ACC112 (cell line): ENCODE measurements at regions not wholly inside any gene's neighbourhood (a gene's known extent, or its start where the extent isn't known, plus 50 kb on each side); places are given as distances from the start of the nearest gene placed in this dataset.

ENCODE experiments used
- H2AFZ ChIP-seq: fragments of 200-600 bp; sonication (generic); one replicate; pipeline ENCODE4 v1.6.0; 2017; ENCODE audit warnings: antibody characterized with exemption, low read length; ENCODE audit not compliant: unreplicated experiment
- H3K27ac ChIP-seq: fragments of 200-600 bp; sonication (generic); 2 replicates; pipeline ENCODE4 v1.5.1; 2014; ENCODE audit warnings: low read depth, mild to moderate bottlenecking, antibody characterized with exemption, low read length, moderate library complexity
- H3K27me3 ChIP-seq: fragments of 200-600 bp; sonication (generic); 2 replicates; pipeline ENCODE4 v1.6.1; 2014; ENCODE audit warnings: mild to moderate bottlenecking, antibody characterized with exemption, low read length, moderate library complexity, mixed read lengths; ENCODE audit not compliant: insufficient read depth
- H3K36me3 ChIP-seq: fragments of 200-600 bp; sonication (generic); 2 replicates; pipeline ENCODE4 v1.6.1; 2016; ENCODE audit warnings: mild to moderate bottlenecking, antibody characterized with exemption, low read length, moderate library complexity, mixed read lengths; ENCODE audit not compliant: insufficient read depth
- H3K4me1 ChIP-seq: fragments of 200-600 bp; sonication (generic); one replicate; pipeline ENCODE4 v1.6.1; 2016; ENCODE audit warnings: low read length, mixed read lengths; ENCODE audit not compliant: insufficient read depth, unreplicated experiment, control insufficient read depth
- H3K4me3 ChIP-seq: fragments of 200-600 bp; sonication (generic); 2 replicates; pipeline ENCODE4 v1.5.1; 2014; ENCODE audit warnings: mild to moderate bottlenecking, low read depth, low read length
- H3K79me2 ChIP-seq: fragments of 200-600 bp; sonication (generic); one replicate; pipeline ENCODE4 v1.6.0; 2016; ENCODE audit warnings: low read length; ENCODE audit not compliant: control insufficient read depth, unreplicated experiment, insufficient read depth

- Histone ChIP-seq H3K79me2 (no peaks in the 10 kb centered on the region), H3K36me3 (no peaks in the 10 kb centered on the region), H3K27ac (no peak overlapping the region), H2AFZ (no peak overlapping the region), H3K4me3 (no peak overlapping the region), H3K4me1 (no peaks in the 10 kb centered on the region), H3K27me3 (no peaks in the 10 kb centered on the region)
Measured at GRCh38 chr5:126248611-126249010, 174.6 kb upstream of the GRAMD2B start.

DNA sequence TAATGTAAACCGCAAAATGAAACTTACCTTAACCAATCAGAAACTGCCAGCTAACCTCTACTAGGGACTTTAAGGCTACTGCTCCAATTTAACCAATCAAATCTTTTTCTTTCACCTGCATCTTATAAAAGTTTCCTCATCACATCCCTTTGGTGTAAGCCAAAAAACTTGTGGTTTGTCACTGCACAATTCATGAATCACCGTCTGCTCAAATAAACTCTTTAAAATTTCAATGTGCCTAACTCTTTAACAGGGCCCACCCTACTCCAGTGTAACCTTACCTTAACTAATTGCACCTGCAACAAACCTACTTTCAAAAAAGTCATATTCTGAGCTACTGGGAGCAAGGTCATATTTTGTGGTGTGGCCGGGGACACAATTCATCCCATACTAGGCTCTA is 172.2 kb upstream of the GRAMD2B start:
- H3K79me2 ChIP-seq: no peaks in the 10 kb centered on the region
- H2AFZ ChIP-seq: no peak overlapping the region
- H3K36me3 ChIP-seq: no peaks in the 10 kb centered on the region
- no peaks in the 10 kb centered on the region for H3K27me3 ChIP-seq
- H3K27ac ChIP-seq: no peak overlapping the region
- no peak overlapping the region for H3K4me3 ChIP-seq
- no peaks in the 10 kb centered on the region for H3K4me1 ChIP-seq

DNA sequence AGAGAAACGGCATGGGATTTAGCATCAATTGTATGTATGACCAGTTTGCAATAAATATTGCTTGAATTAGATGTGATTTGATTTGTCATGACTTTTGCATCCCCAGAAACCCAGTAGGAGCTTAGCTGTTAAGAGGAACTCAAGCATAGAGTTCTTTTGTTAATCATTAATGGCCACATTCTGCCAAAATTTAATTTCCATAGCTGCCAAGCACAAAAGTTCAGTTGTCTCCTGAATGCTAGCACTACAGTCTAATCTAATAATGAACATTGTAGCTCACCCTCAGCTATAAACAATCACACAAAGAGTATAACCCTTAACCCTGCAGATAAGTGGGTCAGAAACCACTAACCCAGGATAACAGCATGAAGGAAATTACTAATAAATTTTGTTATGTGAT is 169.8 kb upstream of the GRAMD2B start:
- H3K4me3 ChIP-seq: no peak overlapping the region
- no peaks in the 10 kb centered on the region for H3K4me1 ChIP-seq
- no peaks in the 10 kb centered on the region for H3K79me2 ChIP-seq
- H3K27me3 ChIP-seq: no peaks in the 10 kb centered on the region
- no peak overlapping the region for H2AFZ ChIP-seq
- H3K27ac ChIP-seq: no peak overlapping the region
- H3K36me3 ChIP-seq: no peaks in the 10 kb centered on the region

DNA sequence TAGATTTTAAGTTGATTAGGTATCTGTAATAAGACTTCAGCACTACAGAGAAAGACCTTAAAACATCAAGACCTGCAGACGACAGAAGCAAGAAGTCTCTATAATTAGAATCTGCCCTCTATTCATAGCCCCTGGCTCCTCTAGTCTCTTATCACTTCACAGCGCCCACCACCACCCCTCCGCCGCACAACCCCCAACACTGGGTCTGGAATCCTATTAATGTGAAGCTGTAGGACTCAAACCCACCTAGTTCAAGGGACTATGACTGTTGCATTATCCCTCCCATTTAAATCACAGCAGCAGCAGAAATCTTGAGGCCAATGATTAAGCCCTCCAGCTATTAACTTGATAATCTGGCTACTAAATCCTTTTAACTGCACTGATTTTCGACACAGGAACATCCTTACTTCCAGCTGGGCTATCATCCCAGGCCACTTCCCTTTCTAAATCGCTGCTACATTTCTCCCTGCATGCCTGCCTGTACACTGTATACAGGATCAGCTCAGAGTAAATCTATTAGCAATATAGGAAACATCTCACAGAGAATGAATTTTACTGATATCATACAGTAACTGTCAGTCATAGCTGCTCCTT is 159.5 kb upstream of the GRAMD2B start:
- H3K79me2 ChIP-seq: no peaks in the 10 kb centered on the region
- H3K4me3 ChIP-seq: no peak overlapping the region
- H3K27ac ChIP-seq: no peak overlapping the region
- H2AFZ ChIP-seq: no peak overlapping the region
- H3K4me1 ChIP-seq: no peaks in the 10 kb centered on the region
- H3K36me3 ChIP-seq: no peaks in the 10 kb centered on the region
- H3K27me3 ChIP-seq: no peaks in the 10 kb centered on the region

GRCh38 chr5:126265917-126266316 is 157.3 kb upstream of the GRAMD2B start:
- Histone ChIP-seq H3K79me2 (no peaks in the 10 kb centered on the region), H3K4me3 (no peak overlapping the region), H2AFZ (no peak overlapping the region), H3K36me3 (no peaks in the 10 kb centered on the region), H3K4me1 (no peaks in the 10 kb centered on the region), H3K27me3 (no peaks in the 10 kb centered on the region), H3K27ac (no peak overlapping the region)

DNA sequence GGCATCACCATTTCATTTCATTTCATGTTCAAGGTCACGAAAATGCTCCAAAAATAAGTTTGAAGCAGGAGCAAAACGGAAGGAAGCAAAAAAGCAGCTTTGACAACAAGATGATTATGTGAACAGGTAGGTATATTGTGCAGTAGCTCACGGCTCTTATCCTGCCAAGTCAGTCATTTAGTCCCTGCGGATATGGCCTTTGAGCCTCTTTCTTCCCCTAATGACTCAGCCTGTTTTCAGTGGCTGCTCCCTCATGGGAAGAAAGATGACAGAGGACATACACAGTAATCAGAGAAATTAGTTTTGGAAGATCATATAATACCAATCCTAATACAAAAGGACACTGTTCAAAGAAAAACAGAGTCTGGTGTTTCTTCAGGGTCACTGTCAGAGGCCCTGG is 155.8 kb upstream of the GRAMD2B start:
- Histone ChIP-seq H3K27ac (no peak overlapping the region), H3K79me2 (no peaks in the 10 kb centered on the region), H3K27me3 (no peaks in the 10 kb centered on the region), H2AFZ (no peak overlapping the region), H3K4me3 (no peak overlapping the region), H3K36me3 (no peaks in the 10 kb centered on the region), H3K4me1 (no peaks in the 10 kb centered on the region)

GRCh38 chr5:126268697-126269315 is 154.4 kb upstream of the GRAMD2B start:
- H3K4me1 ChIP-seq: no peaks in the 10 kb centered on the region
- no peaks in the 10 kb centered on the region for H3K79me2 ChIP-seq
- H3K27ac ChIP-seq: no peak overlapping the region
- no peaks in the 10 kb centered on the region for H3K36me3 ChIP-seq
- no peaks in the 10 kb centered on the region for H3K27me3 ChIP-seq
- H2AFZ ChIP-seq: no peak overlapping the region
- H3K4me3 ChIP-seq: no peak overlapping the region

GRCh38 chr5:126269511-126269910 is 153.7 kb upstream of the GRAMD2B start:
- no peaks in the 10 kb centered on the region for H3K27me3 ChIP-seq
- H3K27ac ChIP-seq: no peak overlapping the region
- H3K4me3 ChIP-seq: no peak overlapping the region
- H2AFZ ChIP-seq: no peak overlapping the region
- no peaks in the 10 kb centered on the region for H3K79me2 ChIP-seq
- no peaks in the 10 kb centered on the region for H3K4me1 ChIP-seq
- H3K36me3 ChIP-seq: no peaks in the 10 kb centered on the region

DNA sequence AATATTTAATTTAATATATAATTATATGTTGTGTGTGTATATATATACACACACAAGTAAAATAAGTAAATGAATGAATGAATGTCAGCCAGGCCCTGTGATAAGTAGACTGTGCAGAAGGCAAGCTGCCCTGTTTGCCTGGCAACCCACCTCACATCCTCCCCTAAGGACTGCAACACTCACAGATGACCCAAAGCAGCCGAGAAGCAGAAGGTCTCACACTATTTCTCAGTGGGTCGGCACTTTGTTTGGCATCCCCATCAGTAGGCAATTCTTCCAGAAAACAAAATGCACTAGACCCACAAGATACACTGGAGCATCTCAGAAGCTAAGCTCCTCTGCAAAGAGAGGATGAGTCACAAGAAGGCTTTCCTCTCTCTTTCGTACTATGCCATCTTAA is 152.1 kb upstream of the GRAMD2B start:
- H3K27me3 ChIP-seq: no peaks in the 10 kb centered on the region
- H3K4me1 ChIP-seq: no peaks in the 10 kb centered on the region

GRCh38 chr5:126274076-126274762 is 149.0 kb upstream of the GRAMD2B start:
- no peak overlapping the region for H3K4me3 ChIP-seq
- H3K27me3 ChIP-seq: no peaks in the 10 kb centered on the region
- H3K79me2 ChIP-seq: no peaks in the 10 kb centered on the region
- H3K36me3 ChIP-seq: no peaks in the 10 kb centered on the region
- H2AFZ ChIP-seq: no peak overlapping the region
- no peak overlapping the region for H3K27ac ChIP-seq
- H3K4me1 ChIP-seq: no peaks in the 10 kb centered on the region

More for the DNA sequence above, 152.1 kb upstream of the GRAMD2B start:
- Histone ChIP-seq H3K79me2 (no peaks in the 10 kb centered on the region), H3K4me3 (no peak overlapping the region), H3K36me3 (no peaks in the 10 kb centered on the region), H2AFZ (no peak overlapping the region), H3K27ac (no peak overlapping the region)

DNA sequence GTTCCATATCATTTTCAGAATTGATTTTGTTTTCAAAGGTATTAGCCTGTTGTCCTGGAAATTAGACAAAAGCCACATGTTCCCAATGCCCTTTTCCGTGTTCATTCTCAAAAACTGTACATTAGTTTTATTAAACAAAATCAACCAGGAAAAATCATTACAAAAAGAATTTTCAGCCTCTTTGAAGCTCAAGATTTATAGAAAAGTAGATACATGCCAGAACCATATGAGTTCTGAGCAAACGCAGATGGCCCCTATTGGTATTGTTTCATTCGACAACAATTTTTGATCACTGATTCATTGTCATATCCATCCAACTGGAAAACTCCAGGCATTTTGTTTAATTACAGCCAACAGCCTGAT is 148.5 kb upstream of the GRAMD2B start:
- H3K27me3 ChIP-seq: no peaks in the 10 kb centered on the region
- no peaks in the 10 kb centered on the region for H3K79me2 ChIP-seq
- H3K4me1 ChIP-seq: no peaks in the 10 kb centered on the region
- no peaks in the 10 kb centered on the region for H3K36me3 ChIP-seq
- no peak overlapping the region for H2AFZ ChIP-seq
- no peak overlapping the region for H3K27ac ChIP-seq
- no peak overlapping the region for H3K4me3 ChIP-seq
